HepG2 (cell line): ENCODE measurements at regions not wholly inside any gene's neighbourhood (a gene's known extent, or its start where the extent isn't known, plus 50 kb on each side); places are given as distances from the start of the nearest gene placed in this dataset.

ENCODE experiments used
- ATAC-seq: fragments of 200-7000 bp; cut with Tn5 transposase; 3 replicates; pipeline ENCODE4 v1.9.1; 2020; ENCODE audit warnings: mild to moderate bottlenecking, moderate library complexity
- BruUV-seq: library from RNA; stranded (reverse); fragments of 400-500 nt; replicated peaks from 2 replicates; lab custom pipeline; 2021; lab: Mats Ljungman, UMichigan
- CTCF ChIA-PET: fragments of 300-600 bp; formaldehyde crosslinking; extraction: SDS; loops from one replicate; lab custom pipeline; 2021; ENCODE audit warnings: low total read pairs, inconsistent platforms, low intra/inter-chr PET ratio; lab: Yijun Ruan, JAX
- POLR2A ChIA-PET: fragments of 350-600 bp; sonication (Branson Sonifier 250); formaldehyde crosslinking; loops from one replicate; lab custom pipeline; 2020; ENCODE audit warnings: antibody characterized with exemption, inconsistent platforms; lab: Yijun Ruan, JAX
- DNase-seq: peaks from one replicate; pipeline ENCODE4 v3.0.0-alpha.2; 2015; ENCODE audit warnings: low spot score
- FAIRE-seq: peaks from 3 replicates; lab custom pipeline; 2011; peaks lifted over from hg19 to GRCh38; lab: Jason Lieb, UNC
- H2AFZ ChIP-seq: one replicate; pipeline ENCODE4 v1.6.1; 2011; ENCODE audit warnings: low read length, inconsistent platforms
- H3K27ac ChIP-seq: fragments of 300-600 bp; 3 replicates; pipeline ENCODE4 v1.8.0; 2011; ENCODE audit warnings: mixed run types, mild to moderate bottlenecking, mixed read lengths, low read length, inconsistent platforms; ENCODE audit not compliant: insufficient read depth; ENCODE audit errors: extremely low read length
- H3K27me3 ChIP-seq, 2 experiments: fragments of 200-600 bp in 1 of 2; 2 replicates in 1 of 2; 3 replicates in 1 of 2; pipeline versions ENCODE4 v1.6.0 to v1.8.0; 2011; ENCODE audit warnings: low read length in 2 of 2, mild to moderate bottlenecking in 2 of 2, moderate library complexity in 2 of 2, inconsistent platforms in 1 of 2; ENCODE audit not compliant: insufficient read depth in 2 of 2, control insufficient read depth in 1 of 2
- H3K36me3 ChIP-seq, 2 experiments: fragments of 200-600 bp in 1 of 2; replicated peaks in 1 of 2; 2 replicates in 1 of 2; 3 replicates in 1 of 2; pipeline versions ENCODE4 v1.5.1 to v1.8.0; 2011; ENCODE audit warnings: low read length in 2 of 2, inconsistent platforms in 1 of 2; ENCODE audit not compliant: insufficient read depth in 2 of 2, control insufficient read depth in 1 of 2
- H3K4me1 ChIP-seq: 2 replicates; pipeline ENCODE4 v1.5.1; 2012; ENCODE audit warnings: low read length, inconsistent platforms; ENCODE audit not compliant: insufficient read depth
- H3K4me2 ChIP-seq: 2 replicates; pipeline ENCODE4 v1.6.0; 2011; ENCODE audit warnings: low read depth, low read length, inconsistent platforms
- H3K4me3 ChIP-seq, 3 experiments: fragments of 200-600 bp in 1 of 3; sonication (generic), shearing (Covaris generic) in 1 of 3; replicated peaks in 1 of 3; 2 replicates each; pipeline ENCODE4 v1.5.1; 2011 to 2016; ENCODE audit warnings: low read length in 3 of 3, inconsistent platforms in 2 of 3, low read depth in 2 of 3, mild to moderate bottlenecking in 2 of 3, control low read depth in 1 of 3, mixed read lengths in 1 of 3; ENCODE audit not compliant: insufficient read depth in 1 of 3
- H3K79me2 ChIP-seq: one replicate; pipeline ENCODE4 v1.6.1; 2011; ENCODE audit warnings: low read length, inconsistent platforms; ENCODE audit not compliant: insufficient read depth
- H3K9ac ChIP-seq: 2 replicates; pipeline ENCODE4 v1.6.0; 2011; ENCODE audit warnings: mild to moderate bottlenecking, low read depth, low read length, inconsistent platforms; ENCODE audit not compliant: insufficient read depth
- H3K9me3 ChIP-seq: 2 replicates; pipeline ENCODE4 v1.5.1; 2012; ENCODE audit warnings: mild to moderate bottlenecking, low read length
- H4K20me1 ChIP-seq: 2 replicates; pipeline ENCODE4 v1.6.0; 2011; ENCODE audit warnings: inconsistent platforms, mild to moderate bottlenecking, low read length, moderate library complexity; ENCODE audit not compliant: insufficient read depth
- ATRX ChIP-seq: sonication (generic); formaldehyde crosslinking; IDR thresholded peaks from 2 replicates; pipeline ENCODE4 v1.4.0; 2020; ENCODE audit warnings: missing genetic modification reagents, borderline replicate concordance
- HNRNPL ChIP-seq: fragments of 200-400 bp; formaldehyde crosslinking; IDR thresholded peaks from 2 replicates; pipeline ENCODE4 v1.6.1; 2017; ENCODE audit warnings: mild to moderate bottlenecking, low read depth, low read length
- IKZF5 ChIP-seq: IDR thresholded peaks from 2 replicates; pipeline ENCODE4 v1.6.1; 2018; ENCODE audit warnings: missing genetic modification reagents, mild to moderate bottlenecking, missing compliant biosample characterization
- ISX ChIP-seq: sonication (generic); formaldehyde crosslinking; conservative IDR thresholded peaks from 2 replicates; pipeline ENCODE4 v1.5.0; 2020; ENCODE audit warnings: missing genetic modification reagents
- KLF16 ChIP-seq, 2 experiments: sonication (generic) in 1 of 2; formaldehyde crosslinking in 1 of 2; IDR thresholded peaks; 2 replicates each; pipeline versions ENCODE4 v1.6.1 to v1.8.0; 2016 to 2023; ENCODE audit warnings: missing genetic modification reagents in 2 of 2, missing compliant biosample characterization in 1 of 2
- MAFK ChIP-seq, 2 experiments: IDR thresholded peaks in 1 of 2; conservative IDR thresholded peaks in 1 of 2; 2 replicates each; pipeline ENCODE4 v1.6.1; 2011; ENCODE audit warnings: improper control_type of control experiment in 2 of 2, low read length in 2 of 2
- PRPF4 ChIP-seq: fragments of 200-400 bp; formaldehyde crosslinking; IDR thresholded peaks from 2 replicates; pipeline ENCODE4 v1.6.1; 2016; ENCODE audit warnings: low read length, low read depth; ENCODE audit not compliant: poor library complexity, severe bottlenecking
- SIX1 ChIP-seq: sonication (generic); formaldehyde crosslinking; IDR thresholded peaks from 2 replicates; pipeline ENCODE4 v1.4.0; 2020; ENCODE audit warnings: missing genetic modification reagents, borderline replicate concordance
- ZMYM4 ChIP-seq: sonication (generic); formaldehyde crosslinking; IDR thresholded peaks from 2 replicates; pipeline ENCODE4 v1.8.1; 2023; ENCODE audit warnings: mild to moderate bottlenecking, missing genetic modification reagents
- ZNF225 ChIP-seq: sonication (generic); formaldehyde crosslinking; IDR thresholded peaks from 2 replicates; pipeline ENCODE4 v1.4.0; 2020; ENCODE audit warnings: mild to moderate bottlenecking, missing genetic modification reagents
- ZNF550 ChIP-seq: sonication (generic); formaldehyde crosslinking; IDR thresholded peaks from 2 replicates; pipeline ENCODE4 v1.4.0; 2020; ENCODE audit warnings: mild to moderate bottlenecking, missing genetic modification reagents, borderline replicate concordance
- ZNF589 ChIP-seq: sonication (generic); formaldehyde crosslinking; conservative IDR thresholded peaks from 2 replicates; pipeline ENCODE4 v1.8.0; 2022; ENCODE audit warnings: mild to moderate bottlenecking, moderate library complexity, missing genetic modification reagents
- WGBS: methylation state at CpG from one replicate; pipeline ENCODE4 v1.1.6; 2017; ENCODE audit warnings: low lambda C conversion rate; 5-methylcytosine and 5-hydroxymethylcytosine counted together
- in situ Hi-C: cut with HindIII; loops from 2 replicates; pipeline ENCODE4 v1.10.0; 2017; ENCODE audit warnings: low pct_unique_long_range_greater_than_20kb; ENCODE audit not compliant: extremely low pct_ligation_motif_present
- intact Hi-C: fragments of 100-400 bp; cut with micrococcal nuclease; formaldehyde crosslinking; loops from one replicate; pipeline ENCODE4 v1.10.0; 2022; ENCODE audit not compliant: unreplicated experiment

- 0% methylated on average over 4 of the region's 4 CpGs for WGBS
- H3K27me3 ChIP-seq: no peaks in the 10 kb centered on the region; a peak in 1 of 5 replicates
- H3K9me3 ChIP-seq: no peaks in the 10 kb centered on the region
- in situ Hi-C loops: no loop called here
- H3K4me3 ChIP-seq: no peak overlapping the region
- no peaks in the 10 kb centered on the region for H3K79me2 ChIP-seq
- ChIA-PET CTCF (no interaction called here), POLR2A (no interaction called here)
- no peaks in the 10 kb centered on the region for H3K36me3 ChIP-seq
- H2AFZ ChIP-seq: no peak overlapping the region
- TF ChIP-seq KLF16 (CRISPR knock-in tag; IDR thresholded peaks at IDR 0.05) (no peak), ZNF550 (no peak), ZNF225 (no peak), IKZF5 (no peak), ISX (CRISPR knock-in tag) (no peak), ZMYM4 (CRISPR knock-in tag) (no peak), PRPF4 (no peak), ATRX (no peak), ZNF589 (CRISPR knock-in tag) (no peak), HNRNPL (no peak), MAFK (conservative IDR thresholded peaks at IDR 0.05 in 1 of 2, IDR thresholded peaks at IDR 0.05 in 1 of 2; ENCODE audit: low read length in 2 of 2) (no peak), SIX1 (CRISPR knock-in tag) (no peak)
- TF ChIP-seq, all 625 proteins: peak for 0
- intact Hi-C loops: no loop called here
- BruUV-seq: no TSS peak
- Histone ChIP-seq H3K27ac (no peak overlapping the region), H3K9ac (no peak overlapping the region), H3K4me1 (no peaks in the 10 kb centered on the region), H4K20me1 (no peaks in the 10 kb centered on the region), H3K4me2 (no peak overlapping the region)
- DNase-seq (no peak), ATAC-seq (no peak), FAIRE-seq (no peak)
Measured at GRCh38 chr12:92334552-92334951, 188.9 kb upstream of the BTG1 start.
